RWPE2 (cell line): ENCODE measurements at regions not wholly inside any gene's neighbourhood (a gene's known extent, or its start where the extent isn't known, plus 50 kb on each side); places are given as distances from the start of the nearest gene placed in this dataset.

ENCODE experiments used
- ATAC-seq: fragments of 200-7000 bp; cut with Tn5 transposase; 3 replicates; pipeline ENCODE4 v1.9.1; 2021; ENCODE audit warnings: low read depth
- DNase-seq: peaks from one replicate; pipeline ENCODE4 v3.0.0-alpha.2; 2020; ENCODE audit warnings: low spot score
- H3K27ac ChIP-seq: fragments of 450-650 bp; 2 replicates; pipeline ENCODE4 v1.5.1; 2017; ENCODE audit warnings: mild to moderate bottlenecking; ENCODE audit not compliant: poor library complexity, severe bottlenecking
- H3K27me3 ChIP-seq: fragments of 250-450 bp; sonication (Bioruptor Pico); 2 replicates; pipeline ENCODE4 v1.5.1; 2021; ENCODE audit warnings: mild to moderate bottlenecking, moderate library complexity; ENCODE audit not compliant: insufficient read depth, poor library complexity, severe bottlenecking
- H3K36me3 ChIP-seq: fragments of 250-450 bp; sonication (Bioruptor Pico); 2 replicates; pipeline ENCODE4 v1.5.1; 2020; ENCODE audit warnings: low read depth, mild to moderate bottlenecking, moderate library complexity
- H3K4me1 ChIP-seq: fragments of 250-450 bp; sonication (Bioruptor Pico); 2 replicates; pipeline ENCODE4 v1.5.1; 2021; ENCODE audit warnings: mild to moderate bottlenecking, moderate library complexity; ENCODE audit not compliant: insufficient read depth, poor library complexity, severe bottlenecking
- H3K4me3 ChIP-seq: fragments of 250-450 bp; sonication (Bioruptor Pico); 2 replicates; pipeline ENCODE4 v1.5.1; 2021; ENCODE audit warnings: mild to moderate bottlenecking, moderate library complexity; ENCODE audit not compliant: severe bottlenecking
- H3K9me3 ChIP-seq: fragments of 250-450 bp; sonication (Bioruptor Pico); 2 replicates; pipeline ENCODE4 v1.5.1; 2021; ENCODE audit warnings: mild to moderate bottlenecking, moderate library complexity; ENCODE audit not compliant: severe bottlenecking
- CTCF ChIP-seq: fragments of 450-650 bp; IDR thresholded peaks from one replicate; pipeline ENCODE4 v1.5.1; 2017; ENCODE audit warnings: mild to moderate bottlenecking, moderate library complexity; ENCODE audit not compliant: poor library complexity, severe bottlenecking

GRCh38 chr7:111666260-111666659 lies 104.0 kb upstream of the IMMP2L start:
- TF ChIP-seq CTCF = no peak
- Histone ChIP-seq H3K36me3 (no peaks in the 10 kb centered on the region), H3K27me3 (no peaks in the 10 kb centered on the region), H3K4me1 (no peaks in the 10 kb centered on the region), H3K9me3 (no peaks in the 10 kb centered on the region), H3K27ac (no peak overlapping the region), H3K4me3 (no peak overlapping the region)
- DNase-seq (no peak), ATAC-seq (no peak)

DNA sequence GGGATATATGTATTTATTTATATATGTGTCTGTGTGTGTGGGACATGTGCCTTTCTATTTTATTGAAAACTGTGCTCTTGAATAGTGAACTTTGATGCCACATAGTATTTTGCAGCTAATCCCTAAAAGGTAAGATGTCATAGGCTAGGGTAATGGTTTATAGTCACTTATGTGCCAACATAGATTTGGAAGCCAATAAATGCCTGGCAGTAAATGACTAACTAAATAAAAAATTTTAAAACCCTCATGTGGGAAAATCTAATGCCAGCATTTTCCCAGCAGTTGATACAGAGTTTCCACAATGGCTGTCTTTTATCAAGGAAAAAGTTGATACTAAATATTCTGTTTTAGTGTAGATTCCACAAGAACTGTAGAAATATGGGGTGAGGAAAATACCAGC lies 101.5 kb upstream of the IMMP2L start:
- H3K36me3 ChIP-seq = no peaks in the 10 kb centered on the region
- no peaks in the 10 kb centered on the region for H3K4me1 ChIP-seq
- H3K27ac ChIP-seq = no peak overlapping the region
- no peaks in the 10 kb centered on the region for H3K9me3 ChIP-seq
- TF ChIP-seq CTCF = no peak
- H3K27me3 ChIP-seq = no peaks in the 10 kb centered on the region
- no peak for DNase-seq
- no peak for ATAC-seq
- H3K4me3 ChIP-seq = no peak overlapping the region

- ATAC-seq = no peak
- Histone ChIP-seq H3K4me1 (no peaks in the 10 kb centered on the region), H3K36me3 (no peaks in the 10 kb centered on the region), H3K27me3 (no peaks in the 10 kb centered on the region), H3K9me3 (no peaks in the 10 kb centered on the region), H3K27ac (no peak overlapping the region), H3K4me3 (no peak overlapping the region)
- no peak for TF ChIP-seq CTCF
- DNase-seq = no peak
Observed at GRCh38 chr7:111662386-111662785, 100.1 kb upstream of the IMMP2L start.

- H3K36me3 ChIP-seq = no peaks in the 10 kb centered on the region
- H3K27me3 ChIP-seq = no peaks in the 10 kb centered on the region
- TF ChIP-seq CTCF = no peak
- no peak overlapping the region for H3K27ac ChIP-seq
- no peaks in the 10 kb centered on the region for H3K9me3 ChIP-seq
- no peak for ATAC-seq
- no peak overlapping the region for H3K4me3 ChIP-seq
- no peaks in the 10 kb centered on the region for H3K4me1 ChIP-seq
- no peak for DNase-seq
Observed at GRCh38 chr7:111660478-111660877, 98.2 kb upstream of the IMMP2L start.

DNA sequence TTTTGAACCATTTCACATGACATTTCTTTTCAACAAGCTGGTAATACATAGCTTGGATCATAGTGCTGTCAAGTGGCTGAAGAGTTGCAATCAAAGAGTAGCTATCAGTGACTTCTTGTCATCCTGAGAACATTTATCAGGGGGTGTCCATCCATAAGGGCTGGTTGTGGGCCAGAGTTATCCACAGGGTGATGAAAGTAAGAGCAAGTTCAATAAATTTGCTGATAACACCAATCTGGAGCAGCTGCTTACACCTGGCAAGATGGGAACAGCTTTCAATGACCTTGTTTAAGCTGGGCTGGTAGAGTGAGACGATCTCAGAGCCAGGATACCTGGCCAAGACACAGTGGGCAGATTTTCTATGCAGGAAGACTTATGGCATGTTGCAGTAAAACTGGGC lies 96.3 kb upstream of the IMMP2L start:
- TF ChIP-seq CTCF = no peak

More for the DNA sequence above, 96.3 kb upstream of the IMMP2L start:
- Histone ChIP-seq H3K9me3 (no peaks in the 10 kb centered on the region), H3K36me3 (no peaks in the 10 kb centered on the region), H3K27me3 (no peaks in the 10 kb centered on the region), H3K27ac (no peak overlapping the region), H3K4me3 (no peak overlapping the region), H3K4me1 (no peaks in the 10 kb centered on the region)
- DNase-seq = no peak
- ATAC-seq = no peak
